ENCODE measurements at regions not wholly inside any gene's neighbourhood (a gene's known extent, or its start where the extent isn't known, plus 50 kb on each side); places are given as distances from the start of the nearest gene placed in this dataset.
"Not testable (repeated sequence)": the region's sequence is repeated elsewhere in the genome, so short reads cannot be mapped to it uniquely, and the experiment has no call there.

DNA sequence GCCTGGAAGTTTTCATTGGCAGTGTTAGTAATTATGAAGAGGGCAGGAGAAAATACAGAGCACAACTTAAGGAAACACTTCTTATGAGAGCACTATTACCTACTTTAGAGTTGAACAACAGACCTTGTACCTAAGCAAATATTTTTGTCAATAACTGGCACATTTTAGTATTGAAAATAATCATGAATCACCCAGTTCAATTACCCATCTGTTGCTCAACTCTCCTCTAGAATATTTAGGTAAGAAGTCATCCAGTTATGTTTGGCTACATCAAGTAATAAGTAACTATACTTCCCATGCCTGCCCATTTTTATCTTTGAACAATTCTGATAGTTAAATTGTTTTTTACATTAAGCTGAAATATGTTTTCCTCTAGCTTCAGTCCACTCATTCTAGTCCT lies 893.4 kb downstream of the DIAPH3 start:
- Mint-ChIP-seq H3K27ac (no peak overlapping the region), H3K9me3 (ENCODE audit: low read depth) (no peaks in the 10 kb centered on the region), H3K27me3 (peaks cover 6% of the 10 kb centered on the region), H3K4me1 (ENCODE audit: low read depth) (no peaks in the 10 kb centered on the region), H3K4me3 (no peak overlapping the region), H3K36me3 (no peaks in the 10 kb centered on the region)

DNA sequence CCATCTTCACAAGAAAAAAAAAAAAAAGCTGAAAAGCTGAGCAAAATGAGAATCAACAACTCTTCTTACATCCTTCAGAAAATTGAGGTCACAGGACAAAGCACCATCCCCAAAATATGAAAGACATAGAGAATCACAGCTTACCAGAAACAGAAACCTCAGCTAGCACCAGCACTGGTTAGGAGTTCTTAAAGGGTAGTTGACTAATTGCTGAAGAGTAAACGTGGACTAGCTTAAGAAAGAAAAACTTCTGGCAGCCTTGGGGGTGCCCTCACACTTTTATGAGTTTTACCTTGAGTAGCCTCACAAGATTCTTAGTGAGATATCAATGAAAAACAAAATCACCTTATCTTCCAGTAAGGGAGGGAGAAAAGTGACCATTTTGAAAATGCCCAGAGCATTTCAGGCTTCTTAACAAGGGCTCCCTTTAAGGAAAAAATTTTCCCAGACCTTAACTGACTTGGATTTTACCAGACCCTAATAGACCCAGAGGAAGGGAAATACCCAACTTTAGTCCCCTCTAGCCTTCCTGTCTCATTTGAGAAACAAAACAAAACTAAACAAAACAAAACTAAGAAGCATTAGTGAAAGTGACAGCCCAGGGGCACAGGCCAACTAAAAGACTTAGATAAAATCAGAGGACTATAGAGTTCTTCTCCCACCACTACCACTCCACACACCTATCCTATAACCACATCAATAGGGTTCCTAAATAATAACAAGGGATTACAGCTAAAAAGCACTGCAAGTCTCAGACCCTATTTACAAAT lies 888.6 kb downstream of the DIAPH3 start:
- no peaks in the 10 kb centered on the region for H3K4me1 Mint-ChIP-seq (ENCODE audit: low read depth)
- no peaks in the 10 kb centered on the region for H3K36me3 Mint-ChIP-seq
- H3K27me3 Mint-ChIP-seq, result peaks cover 1% of the 10 kb centered on the region
- no peak overlapping the region for H3K4me3 Mint-ChIP-seq
- H3K9me3 Mint-ChIP-seq (ENCODE audit: low read depth), result no peaks in the 10 kb centered on the region
- no peak overlapping the region for H3K27ac Mint-ChIP-seq

DNA sequence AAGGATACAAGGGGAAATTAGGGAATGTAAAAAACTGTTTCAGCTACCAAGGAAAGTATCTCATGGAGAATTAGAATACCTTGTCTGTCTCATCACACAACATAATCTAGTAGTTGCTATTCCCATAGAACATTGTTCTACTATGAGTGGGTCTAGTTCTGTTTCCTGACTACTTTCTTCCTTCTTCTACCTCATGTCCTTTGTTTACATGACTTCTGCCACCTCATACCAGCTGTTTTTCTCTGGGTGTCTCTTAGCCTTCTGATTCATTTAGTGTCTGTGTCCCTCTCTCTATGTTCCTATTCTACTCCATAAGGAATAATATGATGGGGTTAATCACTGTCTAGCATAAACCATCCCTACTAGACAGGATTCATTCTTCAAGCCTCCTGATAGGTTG lies 887.3 kb downstream of the DIAPH3 start:
- no peaks in the 10 kb centered on the region for H3K36me3 Mint-ChIP-seq
- H3K9me3 Mint-ChIP-seq (ENCODE audit: low read depth), result no peaks in the 10 kb centered on the region
- H3K27ac Mint-ChIP-seq, result no peak overlapping the region
- no peak overlapping the region for H3K4me3 Mint-ChIP-seq
- H3K4me1 Mint-ChIP-seq (ENCODE audit: low read depth), result no peaks in the 10 kb centered on the region
- peaks cover 1% of the 10 kb centered on the region for H3K27me3 Mint-ChIP-seq

DNA sequence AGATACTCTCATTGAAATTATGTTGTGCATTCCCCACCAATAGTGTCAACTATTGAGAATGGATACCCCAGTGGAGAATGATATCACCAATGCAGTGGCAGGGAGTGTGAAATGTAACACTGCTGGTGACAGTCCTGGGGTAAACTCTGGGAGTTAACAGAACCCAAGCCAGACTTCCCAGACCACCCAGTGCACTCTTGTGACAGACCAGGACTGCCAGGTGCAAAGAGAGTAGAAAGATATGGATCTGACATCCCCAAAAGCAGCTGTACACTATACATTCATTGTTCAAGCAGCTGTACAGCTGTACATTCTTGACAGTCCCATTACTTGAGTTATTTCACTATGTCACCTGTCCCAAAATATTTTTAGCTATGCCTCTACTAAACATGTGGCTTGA lies 886.6 kb downstream of the DIAPH3 start:
- Mint-ChIP-seq H3K9me3 (ENCODE audit: low read depth) (no peaks in the 10 kb centered on the region), H3K36me3 (no peaks in the 10 kb centered on the region), H3K4me1 (ENCODE audit: low read depth) (no peaks in the 10 kb centered on the region), H3K27ac (no peak overlapping the region), H3K27me3 (peaks cover 1% of the 10 kb centered on the region), H3K4me3 (no peak overlapping the region)

DNA sequence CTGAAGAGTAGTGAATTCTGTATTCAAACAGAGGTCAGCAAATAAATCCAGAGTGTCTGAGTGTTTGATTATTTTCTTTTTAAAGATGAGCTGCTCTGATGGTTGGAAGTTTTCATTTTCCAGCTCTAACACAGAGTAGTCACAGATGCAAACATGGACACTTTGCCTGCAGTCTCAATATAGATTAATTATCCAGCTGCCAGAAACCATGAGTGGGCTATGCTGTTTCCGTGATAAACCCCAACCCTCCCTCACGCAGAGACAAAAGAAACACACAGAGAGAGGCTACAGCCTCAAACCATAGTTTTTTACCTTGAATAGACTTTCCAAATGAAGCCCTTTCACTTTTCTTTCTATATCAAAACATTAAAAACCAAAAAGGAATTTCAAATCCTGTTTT lies 884.7 kb downstream of the DIAPH3 start:
- no peaks in the 10 kb centered on the region for H3K9me3 Mint-ChIP-seq (ENCODE audit: low read depth)
- H3K27ac Mint-ChIP-seq, result no peak overlapping the region
- no peak overlapping the region for H3K4me3 Mint-ChIP-seq
- H3K36me3 Mint-ChIP-seq, result no peaks in the 10 kb centered on the region
- no peaks in the 10 kb centered on the region for H3K27me3 Mint-ChIP-seq
- no peaks in the 10 kb centered on the region for H3K4me1 Mint-ChIP-seq (ENCODE audit: low read depth)

DNA sequence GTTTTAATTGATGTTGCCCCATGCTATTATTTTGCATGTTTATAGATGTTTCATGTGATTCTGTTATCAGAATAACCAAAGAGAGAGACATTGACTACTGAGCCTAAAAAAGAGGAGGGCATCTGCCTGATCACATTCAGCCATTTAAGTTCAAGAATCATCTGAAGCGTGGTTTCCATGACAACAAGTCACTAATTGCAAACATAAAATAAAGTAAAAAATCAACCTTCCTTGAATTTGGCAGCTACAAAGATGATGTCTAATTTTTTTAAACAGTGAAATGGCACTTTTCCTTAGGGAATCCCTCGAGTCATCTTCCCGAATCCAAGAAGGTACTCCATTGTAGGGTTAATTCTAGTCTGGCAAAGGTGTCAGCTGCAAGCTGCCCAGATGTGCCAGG lies 884.2 kb downstream of the DIAPH3 start:
- Mint-ChIP-seq H3K4me3 (no peak overlapping the region), H3K27me3 (no peaks in the 10 kb centered on the region), H3K36me3 (no peaks in the 10 kb centered on the region), H3K9me3 (ENCODE audit: low read depth) (no peaks in the 10 kb centered on the region), H3K4me1 (ENCODE audit: low read depth) (no peaks in the 10 kb centered on the region), H3K27ac (no peak overlapping the region)

DNA sequence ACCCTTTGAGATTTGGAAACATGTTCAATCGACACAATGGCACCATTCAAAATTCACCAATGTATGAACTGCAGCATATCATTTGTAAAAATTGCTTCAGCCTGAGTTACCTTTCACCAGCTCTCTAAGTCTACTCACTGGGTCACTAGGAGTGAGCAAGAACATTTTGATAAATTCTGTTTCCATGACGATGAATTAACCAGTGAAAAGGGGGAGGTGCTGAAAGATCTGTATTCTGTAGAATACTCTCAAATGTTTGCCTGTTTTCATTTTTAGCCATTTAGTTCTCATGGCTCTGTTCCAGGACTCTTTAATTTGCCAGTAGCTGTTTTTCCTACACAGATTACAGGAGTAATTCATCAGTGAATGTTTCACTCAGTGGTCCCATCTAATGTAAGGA lies 883.4 kb downstream of the DIAPH3 start:
- no peak overlapping the region for H3K4me3 Mint-ChIP-seq
- H3K27me3 Mint-ChIP-seq, result no peaks in the 10 kb centered on the region
- no peak overlapping the region for H3K27ac Mint-ChIP-seq
- H3K36me3 Mint-ChIP-seq, result no peaks in the 10 kb centered on the region
- no peaks in the 10 kb centered on the region for H3K4me1 Mint-ChIP-seq (ENCODE audit: low read depth)
- no peaks in the 10 kb centered on the region for H3K9me3 Mint-ChIP-seq (ENCODE audit: low read depth)

DNA sequence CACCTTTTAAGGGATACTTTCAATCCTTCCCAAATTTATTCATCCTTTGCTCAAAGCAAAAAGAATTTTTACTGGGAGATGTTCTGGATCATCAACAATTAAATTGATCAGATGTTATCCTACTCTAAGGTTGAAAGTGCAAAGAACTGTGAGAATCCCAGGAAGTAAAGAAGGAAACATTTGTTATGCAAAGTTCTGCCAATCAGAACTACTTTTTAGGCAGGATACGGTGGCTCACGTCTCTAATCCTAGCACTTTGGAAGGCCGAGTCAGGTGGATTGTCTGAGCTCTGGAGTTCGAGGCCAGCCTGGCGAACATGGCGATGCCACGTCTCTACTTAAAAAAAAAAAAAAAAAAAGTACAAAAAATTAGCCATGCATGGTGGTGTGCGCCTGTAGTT lies 882.3 kb downstream of the DIAPH3 start:
- no peak overlapping the region for H3K27ac Mint-ChIP-seq
- H3K9me3 Mint-ChIP-seq (ENCODE audit: low read depth), result no peaks in the 10 kb centered on the region
- no peaks in the 10 kb centered on the region for H3K4me1 Mint-ChIP-seq (ENCODE audit: low read depth)
- no peaks in the 10 kb centered on the region for H3K27me3 Mint-ChIP-seq
- H3K4me3 Mint-ChIP-seq, result no peak overlapping the region
- no peaks in the 10 kb centered on the region for H3K36me3 Mint-ChIP-seq

DNA sequence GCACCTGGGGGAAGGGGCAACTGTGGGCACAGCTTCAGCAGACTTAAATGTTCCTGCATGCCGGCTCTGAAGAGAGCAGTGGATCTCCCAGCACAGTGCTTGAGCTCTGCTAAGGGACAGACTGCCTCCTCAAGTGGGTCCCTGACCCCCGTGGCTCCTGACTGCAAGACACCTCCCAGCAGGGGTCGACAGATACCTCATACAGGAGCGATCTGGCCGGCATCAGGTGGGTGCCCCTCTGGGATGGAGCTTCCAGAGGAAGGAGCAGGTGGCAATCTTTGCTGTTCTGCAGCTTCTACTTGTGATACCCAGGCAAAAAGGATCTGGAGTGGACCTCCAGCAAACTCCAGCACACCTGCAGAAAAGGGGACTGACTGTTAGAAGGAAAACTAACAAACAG lies 871.5 kb downstream of the DIAPH3 start:
- H3K4me3 Mint-ChIP-seq; H3K27ac Mint-ChIP-seq; H3K4me1 Mint-ChIP-seq (ENCODE audit: low read depth); H3K27me3 Mint-ChIP-seq; H3K9me3 Mint-ChIP-seq (ENCODE audit: low read depth); H3K36me3 Mint-ChIP-seq: not testable (repeated sequence)

DNA sequence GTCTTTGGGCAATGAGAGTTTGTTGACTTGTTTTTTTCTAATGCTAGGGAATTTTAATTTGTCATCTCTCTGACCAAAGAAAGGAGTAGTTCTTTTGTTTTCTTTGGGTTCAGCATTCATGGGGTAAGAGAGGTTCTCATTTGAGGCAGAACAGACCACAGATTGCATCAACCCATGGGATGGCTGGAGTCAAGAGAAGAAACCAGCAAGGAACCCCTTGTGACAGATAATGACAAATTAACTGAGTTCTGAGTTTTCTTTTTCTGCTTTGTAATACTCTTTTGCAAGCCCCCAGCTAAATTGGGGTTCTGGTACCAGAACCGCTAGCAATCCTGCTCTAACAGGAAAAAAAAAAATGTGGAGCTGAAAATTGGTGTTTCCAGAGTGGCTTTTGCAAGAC lies 864.1 kb downstream of the DIAPH3 start:
- Mint-ChIP-seq H3K36me3 (no peaks in the 10 kb centered on the region), H3K4me1 (ENCODE audit: low read depth) (no peaks in the 10 kb centered on the region), H3K27ac (no peak overlapping the region), H3K9me3 (ENCODE audit: low read depth) (no peaks in the 10 kb centered on the region), H3K4me3 (no peak overlapping the region), H3K27me3 (no peaks in the 10 kb centered on the region)

DNA sequence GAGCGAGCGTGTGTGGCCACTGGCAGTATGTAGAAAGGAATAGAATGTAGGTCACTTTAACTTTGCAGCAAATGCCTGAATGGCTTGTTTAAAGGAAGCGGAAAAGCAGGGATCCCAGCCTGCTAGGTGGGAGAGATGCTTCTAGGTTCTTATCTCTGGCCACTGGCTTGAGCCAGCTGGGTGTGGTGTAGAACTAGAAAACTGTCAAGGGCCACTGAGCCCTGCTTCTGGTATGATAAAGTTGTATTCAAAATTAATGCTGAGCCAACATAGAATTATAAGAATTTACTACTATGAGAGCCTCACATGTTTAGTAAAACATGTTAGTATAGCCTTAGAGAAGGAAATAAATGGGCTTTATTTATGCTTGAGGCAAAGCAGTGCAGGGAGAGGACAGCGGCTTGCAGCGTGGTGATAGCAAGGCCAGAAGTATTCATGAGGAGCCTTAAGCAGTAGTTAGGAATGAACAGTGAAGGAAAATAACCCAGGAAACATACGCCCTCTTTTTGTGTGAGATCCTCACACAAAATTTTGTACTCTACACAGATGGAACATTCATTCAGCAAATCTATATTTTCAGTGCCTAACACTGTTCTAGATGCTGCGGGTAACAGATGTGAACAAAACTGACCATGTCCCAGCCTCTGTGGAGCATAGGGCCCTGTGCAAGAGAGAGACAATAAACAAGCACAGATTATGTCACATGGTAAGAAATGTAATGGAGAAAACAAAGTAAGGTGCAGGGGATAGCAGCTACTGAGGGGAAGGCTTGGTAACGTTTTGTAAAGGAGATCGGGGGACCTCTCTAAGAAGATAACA lies 863.2 kb downstream of the DIAPH3 start:
- Mint-ChIP-seq H3K36me3 (no peaks in the 10 kb centered on the region), H3K4me1 (ENCODE audit: low read depth) (no peaks in the 10 kb centered on the region), H3K9me3 (ENCODE audit: low read depth) (no peaks in the 10 kb centered on the region), H3K27ac (no peak overlapping the region), H3K27me3 (peaks cover 1% of the 10 kb centered on the region), H3K4me3 (no peak overlapping the region)

DNA sequence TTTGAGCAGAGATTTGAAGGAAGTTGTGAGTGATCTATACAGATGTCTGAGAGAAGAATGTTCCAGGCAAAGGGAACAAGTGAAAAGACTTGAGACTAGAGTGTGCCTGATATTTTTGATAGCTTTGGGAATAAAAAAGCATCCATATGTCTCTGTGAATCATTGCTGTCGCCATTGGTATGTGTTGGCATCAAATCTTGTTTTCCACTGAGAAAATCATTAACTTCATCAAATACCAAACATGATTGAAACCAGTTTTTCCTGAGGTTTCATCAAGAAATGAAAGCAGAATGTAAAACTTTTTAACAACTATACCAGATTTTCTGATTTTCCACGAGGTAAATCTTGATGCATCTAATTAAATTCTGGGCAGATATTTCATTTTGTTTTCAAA lies 862.6 kb downstream of the DIAPH3 start:
- no peaks in the 10 kb centered on the region for H3K4me1 Mint-ChIP-seq (ENCODE audit: low read depth)
- H3K27me3 Mint-ChIP-seq, result peaks cover 1% of the 10 kb centered on the region
- H3K4me3 Mint-ChIP-seq, result no peak overlapping the region
- H3K27ac Mint-ChIP-seq, result no peak overlapping the region
- no peaks in the 10 kb centered on the region for H3K36me3 Mint-ChIP-seq
- H3K9me3 Mint-ChIP-seq (ENCODE audit: low read depth), result no peaks in the 10 kb centered on the region

DNA sequence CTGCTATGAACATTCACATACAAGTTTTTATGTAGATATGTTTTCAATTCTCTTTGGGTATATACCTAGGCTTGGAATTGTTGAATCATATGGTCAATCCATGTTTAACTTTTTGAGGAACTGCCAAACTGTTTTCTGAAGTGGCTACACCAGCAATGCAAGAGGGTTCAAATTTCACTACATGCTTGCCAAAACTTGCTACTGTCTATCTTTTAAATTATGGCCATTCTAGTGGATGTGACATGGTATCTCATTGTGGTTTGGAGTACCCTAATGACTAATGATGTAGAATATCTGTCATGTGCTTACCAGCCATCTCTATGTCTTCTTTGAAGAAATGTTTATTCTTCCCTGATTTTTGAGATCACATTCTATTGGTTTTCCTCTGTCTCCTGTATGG lies 860.3 kb downstream of the DIAPH3 start:
- Mint-ChIP-seq H3K4me3 (no peak overlapping the region), H3K4me1 (ENCODE audit: low read depth) (no peaks in the 10 kb centered on the region), H3K27ac (no peak overlapping the region), H3K27me3 (peaks cover 1% of the 10 kb centered on the region), H3K36me3 (no peaks in the 10 kb centered on the region), H3K9me3 (ENCODE audit: low read depth) (no peaks in the 10 kb centered on the region)

DNA sequence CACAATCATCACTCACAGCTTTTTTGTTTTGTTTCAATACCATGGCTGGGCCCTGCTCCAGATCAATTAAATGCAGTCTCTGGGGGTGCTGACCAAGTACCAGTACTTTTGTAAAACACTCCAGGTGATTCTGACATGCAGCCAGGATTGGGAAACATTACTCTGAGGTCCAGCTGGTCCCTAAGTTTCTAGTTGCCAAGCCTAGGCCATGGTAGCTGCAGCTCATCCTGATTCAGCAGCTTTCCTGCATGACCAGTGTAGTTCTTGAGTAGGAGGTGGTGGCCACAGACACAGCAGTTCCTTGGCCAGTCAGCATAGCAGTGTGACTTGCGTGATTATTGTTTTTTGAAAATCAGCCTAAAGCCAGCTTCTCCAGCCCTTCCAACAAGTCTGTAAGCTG lies 859.1 kb downstream of the DIAPH3 start:
- Mint-ChIP-seq H3K27me3 (peaks cover 4% of the 10 kb centered on the region), H3K4me1 (ENCODE audit: low read depth) (no peaks in the 10 kb centered on the region), H3K27ac (no peak overlapping the region), H3K4me3 (no peak overlapping the region), H3K36me3 (no peaks in the 10 kb centered on the region), H3K9me3 (ENCODE audit: low read depth) (no peaks in the 10 kb centered on the region)

DNA sequence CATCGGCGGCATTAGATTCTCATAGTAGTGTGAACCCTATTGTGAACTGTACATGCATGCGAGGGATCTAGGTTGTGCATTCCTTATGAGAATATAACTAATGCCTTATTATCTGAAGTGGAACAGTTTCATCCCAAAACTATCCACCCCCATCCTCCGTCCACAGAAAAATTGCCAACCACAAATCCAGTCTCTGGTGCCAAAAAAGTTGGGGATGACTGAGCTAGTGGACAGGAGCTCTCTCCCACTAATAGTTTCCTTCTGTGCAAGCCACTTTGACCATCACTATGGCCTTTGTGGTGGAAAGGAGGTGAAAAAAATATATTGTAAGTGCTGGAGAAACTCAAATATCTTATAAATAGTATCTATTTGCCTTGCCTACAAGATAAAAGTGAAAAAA lies 857.8 kb downstream of the DIAPH3 start:
- H3K4me1 Mint-ChIP-seq (ENCODE audit: low read depth), result no peaks in the 10 kb centered on the region
- no peaks in the 10 kb centered on the region for H3K9me3 Mint-ChIP-seq (ENCODE audit: low read depth)
- H3K27me3 Mint-ChIP-seq, result peaks cover 4% of the 10 kb centered on the region
- no peaks in the 10 kb centered on the region for H3K36me3 Mint-ChIP-seq
- no peak overlapping the region for H3K4me3 Mint-ChIP-seq
- H3K27ac Mint-ChIP-seq, result no peak overlapping the region

DNA sequence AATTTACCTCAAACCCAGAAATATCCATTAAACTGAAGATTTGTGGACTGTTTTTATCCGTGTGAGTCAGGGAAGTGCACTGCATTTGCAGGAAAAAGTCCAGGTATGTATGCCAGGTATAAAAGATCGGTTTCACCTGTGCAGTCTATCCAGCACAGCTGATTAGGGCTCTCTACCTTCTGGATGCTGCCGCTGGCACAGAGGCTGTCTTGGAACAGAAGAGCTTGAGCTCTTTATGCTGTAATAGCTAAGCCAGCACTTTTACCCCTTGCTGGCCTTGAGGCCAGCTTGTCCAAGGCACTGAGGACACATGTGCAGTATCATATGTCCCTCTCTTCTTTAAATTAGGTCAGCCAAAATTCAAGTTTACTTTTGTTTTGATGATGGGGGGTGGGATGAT lies 851.0 kb downstream of the DIAPH3 start:
- Mint-ChIP-seq H3K4me1 (ENCODE audit: low read depth) (no peaks in the 10 kb centered on the region), H3K27me3 (peaks cover 5% of the 10 kb centered on the region), H3K36me3 (no peaks in the 10 kb centered on the region), H3K9me3 (ENCODE audit: low read depth) (no peaks in the 10 kb centered on the region), H3K27ac (no peak overlapping the region), H3K4me3 (no peak overlapping the region)

All from activated naive CD8-positive, alpha-beta T cell (primary cell).